AG04449 (cell line): ENCODE measurements at regions not wholly inside any gene's neighbourhood (a gene's known extent, or its start where the extent isn't known, plus 50 kb on each side); places are given as distances from the start of the nearest gene placed in this dataset.

ENCODE experiments used
- CTCF ChIA-PET: fragments of 350-600 bp; formaldehyde crosslinking; extraction: SDS; loops from one replicate; lab custom pipeline; 2021; ENCODE audit warnings: antibody characterized with exemption; lab: Yijun Ruan, JAX
- POLR2A ChIA-PET: fragments of 400-600, 350-600 bp; formaldehyde crosslinking; extraction: SDS; loops from one replicate; lab custom pipeline; 2020; ENCODE audit warnings: antibody characterized with exemption, inconsistent platforms; lab: Yijun Ruan, JAX
- DNase-seq: peaks from one replicate; pipeline ENCODE4 v3.0.0-alpha.2; 2010; ENCODE audit warnings: low read depth, low spot score
- H3K4me3 ChIP-seq: 2 replicates; pipeline ENCODE4 v1.5.1; 2011; ENCODE audit warnings: low read depth, mild to moderate bottlenecking, control low read depth, low read length
- CTCF ChIP-seq: IDR thresholded peaks from one replicate; pipeline ENCODE4 v1.5.1; 2011; ENCODE audit warnings: mild to moderate bottlenecking, moderate library complexity, low read length, control low read depth, inconsistent platforms; ENCODE audit not compliant: insufficient read depth; ENCODE audit errors: missing control alignments

- DNase-seq, result no peak
- ChIA-PET CTCF (no interaction called here), POLR2A (no interaction called here)
- H3K4me3 ChIP-seq, result no peak overlapping the region
- no peak for TF ChIP-seq CTCF
These were observed 1862.5 kb upstream of the TENM3 start for GRCh38 chr4:180380733-180381132.

GRCh38 chr4:180391613-180392012, 1851.6 kb upstream of the TENM3 start:
- no peak for TF ChIP-seq CTCF
- ChIA-PET POLR2A (no interaction called here), CTCF (no interaction called here)
- DNase-seq, result no peak
- H3K4me3 ChIP-seq, result no peak overlapping the region

DNA sequence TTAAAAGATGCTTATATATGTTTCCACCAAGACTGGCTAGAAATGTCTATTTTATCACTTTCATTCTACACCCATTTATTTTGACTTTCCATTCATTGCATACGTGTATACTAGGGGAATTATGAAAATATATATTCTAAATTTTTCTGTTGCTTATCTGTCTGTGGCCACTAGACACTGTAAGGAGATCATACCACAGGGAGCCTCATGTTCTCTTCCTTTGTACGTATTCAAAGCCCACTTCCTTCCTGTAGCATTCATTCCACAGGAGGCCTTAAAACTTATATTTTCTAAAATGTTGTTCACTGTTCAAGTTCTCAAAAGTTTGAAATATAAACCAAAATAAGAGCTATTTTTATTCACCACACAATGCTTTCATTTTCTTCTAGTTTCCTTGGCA, 1848.9 kb upstream of the TENM3 start:
- ChIA-PET POLR2A (no interaction called here), CTCF (no interaction called here)
- no peak overlapping the region for H3K4me3 ChIP-seq
- TF ChIP-seq CTCF, result no peak
- no peak for DNase-seq

GRCh38 chr4:180394730-180395129, 1848.5 kb upstream of the TENM3 start:
- ChIA-PET CTCF (no interaction called here), POLR2A (no interaction called here)
- no peak for DNase-seq
- TF ChIP-seq CTCF, result no peak
- H3K4me3 ChIP-seq, result no peak overlapping the region

GRCh38 chr4:180398564-180398963, 1844.6 kb upstream of the TENM3 start:
- ChIA-PET POLR2A (no interaction called here), CTCF (no interaction called here)
- no peak for TF ChIP-seq CTCF
- H3K4me3 ChIP-seq, result no peak overlapping the region
- DNase-seq, result no peak

DNA sequence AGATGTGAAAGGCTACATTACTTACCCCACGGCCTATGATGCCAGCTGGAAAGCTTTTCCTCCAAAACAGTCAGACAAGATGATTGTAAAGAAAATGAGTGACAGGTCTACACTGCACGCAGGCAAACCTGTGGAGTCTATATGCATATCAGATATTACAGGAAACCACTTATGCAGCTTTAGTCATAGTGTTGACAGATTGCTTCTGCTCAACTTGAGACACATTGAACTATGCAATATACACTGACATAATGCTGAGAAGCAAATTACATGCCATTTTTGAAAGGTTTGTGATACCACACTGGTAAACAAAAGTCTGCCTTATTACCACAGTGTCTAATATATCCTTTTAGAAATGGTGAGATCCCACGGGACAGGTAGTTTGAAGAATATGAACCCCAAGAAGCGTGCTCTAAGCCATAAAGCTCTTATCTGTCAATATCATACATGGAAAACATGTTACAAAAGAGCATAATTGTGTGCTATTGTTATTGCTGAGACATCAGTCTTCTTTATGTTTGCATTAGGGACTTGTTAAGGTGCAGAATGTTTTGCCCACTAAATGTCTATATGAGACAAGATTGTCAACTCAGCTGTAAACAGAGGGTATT, 1835.8 kb upstream of the TENM3 start:
- ChIA-PET POLR2A (no interaction called here), CTCF (no interaction called here)
- no peak for TF ChIP-seq CTCF
- no peak for DNase-seq
- no peak overlapping the region for H3K4me3 ChIP-seq
